ENCODE measurements at regions not wholly inside any gene's neighbourhood (a gene's known extent, or its start where the extent isn't known, plus 50 kb on each side); places are given as distances from the start of the nearest gene placed in this dataset.

DNA sequence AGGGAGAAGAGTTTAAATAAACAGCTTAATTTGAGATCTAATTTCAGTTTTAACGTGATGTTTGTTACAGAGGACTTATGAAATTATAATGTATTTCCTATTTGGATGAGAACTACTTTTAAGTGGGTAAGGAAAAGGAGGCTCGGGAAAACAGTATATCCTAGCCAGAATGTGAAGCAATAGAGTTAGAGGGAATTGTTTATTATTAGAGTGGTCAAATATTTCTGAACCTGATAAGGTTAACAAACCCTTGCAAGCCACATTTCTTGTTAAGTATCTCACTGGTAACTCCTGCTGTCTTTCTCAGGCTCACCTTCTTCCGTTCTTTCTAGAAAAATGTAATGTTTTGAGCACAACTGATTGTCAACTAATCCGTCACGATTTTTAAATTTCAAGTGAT lies 335.1 kb upstream of the MBL2 start:
- TF ChIP-seq, protein P1, sequence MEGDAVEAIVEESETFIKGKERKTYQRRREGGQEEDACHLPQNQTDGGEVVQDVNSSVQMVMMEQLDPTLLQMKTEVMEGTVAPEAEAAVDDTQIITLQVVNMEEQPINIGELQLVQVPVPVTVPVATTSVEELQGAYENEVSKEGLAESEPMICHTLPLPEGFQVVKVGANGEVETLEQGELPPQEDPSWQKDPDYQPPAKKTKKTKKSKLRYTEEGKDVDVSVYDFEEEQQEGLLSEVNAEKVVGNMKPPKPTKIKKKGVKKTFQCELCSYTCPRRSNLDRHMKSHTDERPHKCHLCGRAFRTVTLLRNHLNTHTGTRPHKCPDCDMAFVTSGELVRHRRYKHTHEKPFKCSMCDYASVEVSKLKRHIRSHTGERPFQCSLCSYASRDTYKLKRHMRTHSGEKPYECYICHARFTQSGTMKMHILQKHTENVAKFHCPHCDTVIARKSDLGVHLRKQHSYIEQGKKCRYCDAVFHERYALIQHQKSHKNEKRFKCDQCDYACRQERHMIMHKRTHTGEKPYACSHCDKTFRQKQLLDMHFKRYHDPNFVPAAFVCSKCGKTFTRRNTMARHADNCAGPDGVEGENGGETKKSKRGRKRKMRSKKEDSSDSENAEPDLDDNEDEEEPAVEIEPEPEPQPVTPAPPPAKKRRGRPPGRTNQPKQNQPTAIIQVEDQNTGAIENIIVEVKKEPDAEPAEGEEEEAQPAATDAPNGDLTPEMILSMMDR (IDR thresholded peaks at IDR 0.05 in 4 of 5, conservative IDR thresholded peaks at IDR 0.05 in 1 of 5): no peak
- no peak for TF ChIP-seq POLR2A (IDR thresholded peaks at IDR 0.05)
